Heart left ventricle (tissue), 13 donors: ENCODE measurements at regions not wholly inside any gene's neighbourhood (a gene's known extent, or its start where the extent isn't known, plus 50 kb on each side); places are given as distances from the start of the nearest gene placed in this dataset.

ENCODE experiments used
- POLR2A ChIP-seq, 2 donors: fragments of 450-650 bp; IDR thresholded peaks; one replicate each; pipeline ENCODE4 v1.6.1; 2017; ENCODE audit warnings: antibody characterized with exemption in 2 of 2, mild to moderate bottlenecking in 2 of 2, moderate library complexity in 2 of 2
- TF ChIP-seq, protein P1 (sequence below), 12 donors: fragments of 200-600 bp; sonication (generic) in 4 of 12; IDR thresholded peaks; one replicate each; pipeline versions ENCODE4 v1.5.0 to v1.8.0; 2018 to 2022; ENCODE audit warnings: antibody characterized with exemption in 12 of 12, mild to moderate bottlenecking in 5 of 12
- donor health status: ischemic (EF 13 %, LVEDD 7.1; RV severe dilation, severe dysfunction).
- donor health status: DM: no; HTN: yes; CAD: no.
- donor health status: DM: no; HTN: no; CAD: no.
- donor health status: ischemic (EF 25% LVEDD 6.9; RV normal size, moderate dysfunction).
- donor health status: ischemic (EF 25% LVEDD 5.7; RV mildly dilated, moderate dysfunction).
- donor health status: ischemic (EF 35%, LVEDD 5.7; RV mildly dilated, moderate dysfunction).
- donor health status: nonischemic (EF 11% LVEDD 7.7; RV severe dilation, severe dysfunction).
- donor health status: DM: yes; HTN: yes; CAD: no.
- donor health status: PGD.
- donor health status: ischemic (EF 29% LVEDD 5.4; RV normal size, mild dysfunction).
- donor health status: nonischemic (EF 23%, LVEDD 6.1; RV moderate dilation, normal function).

DNA sequence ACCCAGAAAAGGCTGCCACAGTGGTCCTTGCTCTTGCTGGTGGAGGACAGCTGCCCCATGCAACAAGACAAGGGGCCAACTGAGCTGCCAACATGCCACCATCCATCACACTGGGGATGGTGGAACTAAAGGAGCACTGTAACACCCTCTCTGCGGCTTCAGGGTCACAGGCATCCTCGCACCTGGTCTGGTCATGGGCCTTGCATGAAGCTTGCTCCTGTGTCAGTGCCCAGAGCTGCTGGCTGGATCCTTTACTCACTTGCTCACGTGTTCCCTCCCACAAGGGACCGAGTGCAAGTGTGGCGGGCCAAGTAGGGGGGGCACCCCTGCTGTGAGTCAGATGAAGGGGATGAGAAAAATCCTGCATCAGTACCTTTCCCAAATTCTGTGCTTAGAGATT, 972.3 kb upstream of the DDX18 start:
- TF ChIP-seq, protein P1, sequence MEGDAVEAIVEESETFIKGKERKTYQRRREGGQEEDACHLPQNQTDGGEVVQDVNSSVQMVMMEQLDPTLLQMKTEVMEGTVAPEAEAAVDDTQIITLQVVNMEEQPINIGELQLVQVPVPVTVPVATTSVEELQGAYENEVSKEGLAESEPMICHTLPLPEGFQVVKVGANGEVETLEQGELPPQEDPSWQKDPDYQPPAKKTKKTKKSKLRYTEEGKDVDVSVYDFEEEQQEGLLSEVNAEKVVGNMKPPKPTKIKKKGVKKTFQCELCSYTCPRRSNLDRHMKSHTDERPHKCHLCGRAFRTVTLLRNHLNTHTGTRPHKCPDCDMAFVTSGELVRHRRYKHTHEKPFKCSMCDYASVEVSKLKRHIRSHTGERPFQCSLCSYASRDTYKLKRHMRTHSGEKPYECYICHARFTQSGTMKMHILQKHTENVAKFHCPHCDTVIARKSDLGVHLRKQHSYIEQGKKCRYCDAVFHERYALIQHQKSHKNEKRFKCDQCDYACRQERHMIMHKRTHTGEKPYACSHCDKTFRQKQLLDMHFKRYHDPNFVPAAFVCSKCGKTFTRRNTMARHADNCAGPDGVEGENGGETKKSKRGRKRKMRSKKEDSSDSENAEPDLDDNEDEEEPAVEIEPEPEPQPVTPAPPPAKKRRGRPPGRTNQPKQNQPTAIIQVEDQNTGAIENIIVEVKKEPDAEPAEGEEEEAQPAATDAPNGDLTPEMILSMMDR (IDR thresholded peaks at IDR 0.05), result no peak
- TF ChIP-seq POLR2A (IDR thresholded peaks at IDR 0.05), result no peak
